HG02623 (cell line): ENCODE measurements at regions not wholly inside any gene's neighbourhood (a gene's known extent, or its start where the extent isn't known, plus 50 kb on each side); places are given as distances from the start of the nearest gene placed in this dataset.
A peak's percentile ranks its signal among the peaks of the same experiment; 100 is the strongest.
"Not testable (repeated sequence)": the region's sequence is repeated elsewhere in the genome, so short reads cannot be mapped to it uniquely, and the experiment has no call there.

Experiments used
- ATAC-seq: cut with Tn5 transposase; IDR thresholded peaks from one replicate; pipeline ENCODE4 v1.9.1; 2021; ENCODE audit warnings: moderate library complexity; ENCODE audit not compliant: unreplicated experiment

- not testable (repeated sequence) for ATAC-seq
These were observed 77.6 kb upstream of the OR4M2 start for GRCh38 chr15:22002711-22003110.

- peak; percentile 90 for ATAC-seq
These were observed 91.2 kb upstream of the OR4M2 start for GRCh38 chr15:21989117-21989516.

- ATAC-seq: not testable (repeated sequence)
These were observed 96.5 kb upstream of the OR4M2 start for GRCh38 chr15:21983820-21984219.

- not testable (repeated sequence) for ATAC-seq
These were observed 100.4 kb upstream of the OR4M2 start for GRCh38 chr15:21979960-21980359.

GRCh38 chr15:21953713-21954112 lies 76.2 kb upstream of the POTEB start:
- ATAC-seq: not testable (repeated sequence)

- not testable (repeated sequence) for ATAC-seq
These were observed 62.8 kb upstream of the POTEB start for GRCh38 chr15:21940302-21940701.
